ENCODE measurements at regions not wholly inside any gene's neighbourhood (a gene's known extent, or its start where the extent isn't known, plus 50 kb on each side); places are given as distances from the start of the nearest gene placed in this dataset.
"Not testable (repeated sequence)": the region's sequence is repeated elsewhere in the genome, so short reads cannot be mapped to it uniquely, and the experiment has no call there.

GRCh38 chr4:49154308-49155103 lies 168.4 kb downstream of the CWH43 start:
- DNase-seq = not testable (repeated sequence)

- not testable (repeated sequence) for DNase-seq
Measured at GRCh38 chr4:49155270-49155669, 169.2 kb downstream of the CWH43 start.

- not testable (repeated sequence) for DNase-seq
Measured at GRCh38 chr4:49156309-49156708, 170.2 kb downstream of the CWH43 start.

- DNase-seq = not testable (repeated sequence)
Measured at GRCh38 chr4:49157630-49158029, 171.6 kb downstream of the CWH43 start.

- not testable (repeated sequence) for DNase-seq
Measured at GRCh38 chr4:49161111-49161541, 175.1 kb downstream of the CWH43 start.

GRCh38 chr4:49164916-49165315 lies 178.8 kb downstream of the CWH43 start:
- DNase-seq = not testable (repeated sequence)

- DNase-seq = not testable (repeated sequence)
Measured at GRCh38 chr4:49177847-49178246, 191.8 kb downstream of the CWH43 start.

- not testable (repeated sequence) for DNase-seq
Measured at GRCh38 chr4:49181088-49181487, 195.0 kb downstream of the CWH43 start.

- not testable (repeated sequence) for DNase-seq
Measured at GRCh38 chr4:49211396-49212194, 225.5 kb downstream of the CWH43 start.

- not testable (repeated sequence) for DNase-seq
Measured at GRCh38 chr4:49213250-49213649, 227.2 kb downstream of the CWH43 start.

- DNase-seq = not testable (repeated sequence)
Measured at GRCh38 chr4:49213750-49214149, 227.7 kb downstream of the CWH43 start.

- not testable (repeated sequence) for DNase-seq
Measured at GRCh38 chr4:49214453-49215081, 228.5 kb downstream of the CWH43 start.

GRCh38 chr4:49215082-49215479 lies 229.0 kb downstream of the CWH43 start:
- not testable (repeated sequence) for DNase-seq

- DNase-seq = not testable (repeated sequence)
Measured at GRCh38 chr4:49216606-49217005, 230.5 kb downstream of the CWH43 start.

GRCh38 chr4:49217492-49217891 lies 231.4 kb downstream of the CWH43 start:
- no peak for DNase-seq

- not testable (repeated sequence) for DNase-seq
Measured at GRCh38 chr4:49218094-49218493, 232.0 kb downstream of the CWH43 start.

GRCh38 chr4:49218931-49219330 lies 232.9 kb downstream of the CWH43 start:
- DNase-seq = not testable (repeated sequence)

- not testable (repeated sequence) for DNase-seq
Measured at GRCh38 chr4:49219489-49220225, 233.6 kb downstream of the CWH43 start.

GRCh38 chr4:49221209-49221608 lies 235.1 kb downstream of the CWH43 start:
- no peak for DNase-seq

GRCh38 chr4:49222810-49223209 lies 236.7 kb downstream of the CWH43 start:
- not testable (repeated sequence) for DNase-seq

GRCh38 chr4:49226216-49226866 lies 240.3 kb downstream of the CWH43 start:
- not testable (repeated sequence) for DNase-seq

GRCh38 chr4:49227941-49228340 lies 241.9 kb downstream of the CWH43 start:
- DNase-seq = not testable (repeated sequence)
